ENCODE measurements at regions not wholly inside any gene's neighbourhood (a gene's known extent, or its start where the extent isn't known, plus 50 kb on each side); places are given as distances from the start of the nearest gene placed in this dataset.

GRCh38 chr5:124922255-124922975, 176.0 kb upstream of the ZNF608 start:
- no peak for TF ChIP-seq POLR2A (IDR thresholded peaks at IDR 0.05)
- TF ChIP-seq, protein P1, sequence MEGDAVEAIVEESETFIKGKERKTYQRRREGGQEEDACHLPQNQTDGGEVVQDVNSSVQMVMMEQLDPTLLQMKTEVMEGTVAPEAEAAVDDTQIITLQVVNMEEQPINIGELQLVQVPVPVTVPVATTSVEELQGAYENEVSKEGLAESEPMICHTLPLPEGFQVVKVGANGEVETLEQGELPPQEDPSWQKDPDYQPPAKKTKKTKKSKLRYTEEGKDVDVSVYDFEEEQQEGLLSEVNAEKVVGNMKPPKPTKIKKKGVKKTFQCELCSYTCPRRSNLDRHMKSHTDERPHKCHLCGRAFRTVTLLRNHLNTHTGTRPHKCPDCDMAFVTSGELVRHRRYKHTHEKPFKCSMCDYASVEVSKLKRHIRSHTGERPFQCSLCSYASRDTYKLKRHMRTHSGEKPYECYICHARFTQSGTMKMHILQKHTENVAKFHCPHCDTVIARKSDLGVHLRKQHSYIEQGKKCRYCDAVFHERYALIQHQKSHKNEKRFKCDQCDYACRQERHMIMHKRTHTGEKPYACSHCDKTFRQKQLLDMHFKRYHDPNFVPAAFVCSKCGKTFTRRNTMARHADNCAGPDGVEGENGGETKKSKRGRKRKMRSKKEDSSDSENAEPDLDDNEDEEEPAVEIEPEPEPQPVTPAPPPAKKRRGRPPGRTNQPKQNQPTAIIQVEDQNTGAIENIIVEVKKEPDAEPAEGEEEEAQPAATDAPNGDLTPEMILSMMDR (IDR thresholded peaks at IDR 0.05), result no peak
